GM18907 (cell line): ENCODE measurements at regions not wholly inside any gene's neighbourhood (a gene's known extent, or its start where the extent isn't known, plus 50 kb on each side); places are given as distances from the start of the nearest gene placed in this dataset.

Experiments used
- ATAC-seq: cut with Tn5 transposase; IDR thresholded peaks from one replicate; pipeline ENCODE4 v1.9.1; 2021; ENCODE audit warnings: mild to moderate bottlenecking, moderate library complexity; ENCODE audit not compliant: unreplicated experiment

DNA sequence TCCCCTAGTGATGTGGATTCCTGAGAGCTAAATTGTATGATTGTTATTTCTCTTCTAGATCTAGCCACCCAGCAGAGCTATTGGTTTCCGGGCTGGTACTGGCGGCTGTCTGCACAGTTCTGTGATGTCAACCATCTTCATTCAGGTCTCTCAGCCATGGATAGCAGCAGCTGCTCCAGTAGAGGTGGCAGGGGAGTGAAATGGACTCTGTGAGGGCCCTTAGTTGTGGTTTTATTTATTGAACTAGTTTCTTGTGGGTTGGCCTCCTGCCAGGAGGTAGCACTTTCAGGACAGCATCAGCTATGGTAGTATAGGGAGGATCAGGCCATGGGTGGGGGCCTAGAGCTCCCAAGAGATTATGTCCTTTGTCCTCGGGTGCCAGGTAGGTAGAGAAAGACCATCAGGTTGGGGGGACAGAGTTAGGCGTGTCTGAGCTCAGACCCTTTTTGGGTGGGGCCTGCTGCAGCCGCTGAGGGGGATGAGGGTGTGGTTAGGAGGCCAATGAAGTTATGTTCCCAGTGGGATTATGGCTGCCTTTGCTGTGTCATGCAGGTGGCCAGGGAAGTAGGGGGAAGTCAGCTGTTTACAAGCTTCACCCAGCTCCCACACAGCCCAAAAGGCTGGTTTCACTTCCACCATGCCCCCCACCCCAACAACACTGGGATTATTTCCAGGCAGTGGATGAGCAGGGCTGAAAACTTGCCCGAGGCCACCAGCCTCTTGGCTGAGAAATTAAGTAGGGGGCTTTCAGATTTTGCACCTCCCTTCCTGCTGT is 55.1 kb upstream of the RGS4 start:
- no peak for ATAC-seq

DNA sequence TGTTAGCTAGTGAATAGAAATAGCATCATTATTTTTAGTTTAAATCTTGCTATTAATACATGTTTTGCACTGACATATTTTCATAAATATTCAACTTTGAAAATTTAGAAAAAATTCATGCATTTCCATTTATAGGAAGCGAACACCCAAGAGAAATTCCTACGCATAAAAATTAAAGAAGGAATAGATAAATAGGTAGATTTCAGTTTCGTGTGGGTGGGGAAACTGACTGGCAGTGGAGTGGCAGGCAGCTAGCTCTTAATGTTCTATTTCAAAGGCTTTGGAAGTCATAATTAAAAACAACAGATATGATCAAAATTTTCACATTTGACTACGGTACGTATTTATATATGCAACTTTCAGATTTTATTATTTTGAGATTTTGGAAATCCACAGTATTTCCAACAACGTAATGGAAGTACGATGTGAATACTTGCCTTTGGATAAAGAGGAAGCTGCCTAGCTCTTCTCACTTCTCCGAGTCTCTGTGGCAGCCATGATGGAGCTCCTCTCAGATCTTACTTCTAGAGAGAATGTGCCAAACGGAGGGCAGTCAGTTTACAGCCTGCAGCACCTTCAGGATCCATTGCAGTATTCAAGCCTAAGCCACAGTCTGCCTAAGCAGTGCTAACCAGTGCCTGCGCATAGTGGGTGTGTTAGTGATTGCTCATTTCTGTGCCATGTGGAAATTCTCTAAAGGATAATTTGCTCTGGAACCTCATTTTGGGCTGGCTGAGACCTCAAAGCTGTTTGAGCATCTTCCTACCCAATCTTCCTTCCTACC is 62.9 kb upstream of the RGS4 start:
- no peak for ATAC-seq

DNA sequence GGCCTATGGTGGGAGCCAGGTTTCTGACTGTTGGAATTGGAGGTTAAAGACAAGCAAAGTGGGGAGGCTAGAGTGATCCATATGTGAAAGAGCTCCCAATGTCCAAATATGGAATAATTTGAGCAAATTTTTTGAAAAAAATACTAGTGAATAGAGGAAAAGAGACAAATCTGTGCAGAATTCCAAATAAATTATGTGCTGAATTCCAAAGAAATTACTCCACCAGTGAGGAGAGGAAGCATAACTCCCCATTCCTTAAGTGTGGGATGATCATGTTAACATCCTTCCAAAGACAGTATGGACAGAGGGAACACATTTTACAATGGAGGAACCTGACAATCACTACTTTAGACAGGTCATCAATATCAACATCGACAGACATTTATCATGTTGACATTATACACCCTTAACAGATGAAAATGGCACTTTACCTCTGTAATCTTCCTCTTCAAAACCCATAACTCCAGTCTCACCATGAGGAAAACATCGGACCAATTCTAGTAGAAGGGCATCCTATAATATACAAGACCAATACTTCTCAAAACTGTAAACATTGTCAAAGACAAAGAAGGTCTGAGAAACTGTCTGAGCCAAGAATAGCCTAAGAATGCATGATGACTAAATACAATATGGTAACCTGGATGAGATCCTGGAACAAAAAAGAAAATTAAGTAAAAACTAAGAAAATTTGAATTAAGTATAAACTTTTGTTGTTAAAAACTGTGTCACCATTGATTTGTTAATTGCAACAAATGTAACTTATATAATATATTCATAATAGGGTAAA is 71.5 kb upstream of the RGS4 start:
- no peak for ATAC-seq

DNA sequence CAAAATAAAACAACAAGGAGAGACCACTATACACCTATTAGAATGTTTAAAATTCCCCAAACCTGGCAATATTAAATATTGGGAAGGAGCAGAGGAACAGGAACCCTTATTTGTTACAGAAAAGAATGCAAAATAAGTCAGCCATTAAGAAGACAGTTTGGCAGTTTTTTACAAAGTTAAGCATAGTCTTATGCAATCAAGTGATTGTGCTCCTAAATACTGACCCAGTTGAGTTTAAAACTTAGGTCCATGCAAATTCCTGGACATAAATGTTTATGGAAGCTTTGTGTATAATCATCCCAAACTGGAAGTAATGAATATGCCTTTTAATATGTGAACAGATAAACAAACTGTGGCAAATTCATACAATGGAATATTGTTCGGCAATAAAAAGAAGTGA is 72.9 kb upstream of the RGS4 start:
- ATAC-seq, result no peak

DNA sequence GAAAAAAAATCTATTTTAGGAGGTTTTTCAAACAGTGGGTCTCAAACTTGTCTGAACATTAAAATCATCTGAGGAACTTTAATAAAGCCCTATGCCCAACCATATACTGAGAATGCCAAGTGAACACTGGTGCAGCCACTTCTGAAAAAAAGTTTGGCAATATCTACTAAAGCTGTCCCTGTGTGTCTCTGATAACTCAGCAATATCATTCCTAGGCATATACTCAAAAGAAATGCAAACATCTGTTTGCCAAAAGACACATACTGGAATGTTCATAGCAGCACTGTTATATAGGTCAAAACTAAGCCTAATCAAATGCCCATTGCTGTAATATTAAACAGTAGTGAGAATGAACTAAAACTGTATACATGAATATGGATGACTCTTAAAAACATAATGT is 74.2 kb upstream of the RGS4 start:
- no peak for ATAC-seq

DNA sequence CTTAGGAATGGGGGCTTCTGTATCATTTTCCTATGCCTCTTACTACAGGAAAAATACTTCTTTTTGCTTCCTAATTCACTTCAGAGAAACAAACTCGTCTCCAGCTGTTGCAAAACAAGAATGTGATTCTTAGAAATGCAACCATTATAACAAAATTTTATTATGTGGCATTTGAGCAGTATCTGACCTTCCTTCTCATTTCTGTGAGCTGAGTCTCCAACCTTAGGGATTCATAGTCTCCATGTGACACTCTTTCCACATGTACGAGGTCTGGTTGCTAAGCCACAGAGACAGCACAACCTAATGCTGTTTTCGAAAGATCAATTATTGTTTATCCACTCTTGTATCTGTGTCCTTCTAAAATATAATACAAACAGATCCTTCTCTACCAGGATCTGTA is 75.3 kb upstream of the RGS4 start:
- no peak for ATAC-seq

DNA sequence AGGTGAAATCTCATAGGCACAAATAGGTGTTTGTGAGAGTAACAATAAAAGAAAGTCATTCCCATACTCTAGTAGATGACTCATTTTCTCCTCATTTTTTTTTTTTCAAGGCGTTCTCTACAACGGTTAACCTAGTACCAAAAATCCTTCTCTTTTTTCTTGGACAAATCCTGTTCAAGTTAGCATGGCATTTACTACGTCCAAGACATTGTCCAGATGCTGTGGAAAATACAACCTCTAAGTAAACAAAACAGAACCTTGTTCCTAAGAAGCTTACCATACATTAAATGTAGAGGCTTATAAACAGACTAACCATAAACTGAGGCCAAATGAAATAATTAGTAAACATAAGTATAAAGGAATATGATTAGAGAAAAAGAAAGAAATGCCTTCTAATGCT is 76.2 kb upstream of the RGS4 start:
- ATAC-seq, result no peak

DNA sequence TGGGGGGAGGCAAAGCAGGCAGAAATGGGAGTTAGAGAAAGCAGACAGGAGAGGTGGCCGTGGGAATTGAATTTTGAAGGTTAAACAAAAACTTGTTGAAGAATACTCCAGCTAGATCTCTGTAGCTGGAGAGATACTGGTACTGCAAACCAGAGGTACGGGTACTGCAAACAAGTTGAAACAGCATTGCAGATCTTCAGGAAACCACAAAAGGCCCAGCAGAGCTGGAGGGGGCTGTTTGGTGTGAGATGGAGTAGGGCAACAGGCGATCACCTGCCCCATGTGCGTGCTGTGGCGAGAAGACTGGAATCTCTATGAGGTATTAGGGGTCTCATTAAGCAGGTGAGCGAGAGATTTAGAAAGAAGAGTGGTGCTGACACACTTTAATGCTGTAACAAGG is 77.7 kb upstream of the RGS4 start:
- no peak for ATAC-seq

DNA sequence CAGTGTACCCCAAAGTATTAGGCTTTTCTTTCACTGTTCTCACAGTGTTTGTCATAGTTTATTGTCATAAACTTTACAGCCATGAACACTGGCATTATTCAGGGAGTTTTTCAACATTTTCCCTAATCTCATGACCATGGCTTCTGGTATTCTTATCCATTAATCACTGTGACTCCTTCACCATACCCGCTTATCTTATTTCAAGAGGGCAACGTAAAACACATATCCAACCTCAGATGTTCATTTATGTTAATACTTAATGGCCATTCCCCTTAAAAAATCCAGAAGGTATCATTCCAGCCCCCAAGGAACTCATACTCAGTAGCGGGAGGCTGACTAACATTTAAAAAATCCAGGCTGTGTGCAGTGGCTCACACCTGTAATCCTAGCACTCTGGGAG is 78.5 kb upstream of the RGS4 start:
- ATAC-seq, result no peak

DNA sequence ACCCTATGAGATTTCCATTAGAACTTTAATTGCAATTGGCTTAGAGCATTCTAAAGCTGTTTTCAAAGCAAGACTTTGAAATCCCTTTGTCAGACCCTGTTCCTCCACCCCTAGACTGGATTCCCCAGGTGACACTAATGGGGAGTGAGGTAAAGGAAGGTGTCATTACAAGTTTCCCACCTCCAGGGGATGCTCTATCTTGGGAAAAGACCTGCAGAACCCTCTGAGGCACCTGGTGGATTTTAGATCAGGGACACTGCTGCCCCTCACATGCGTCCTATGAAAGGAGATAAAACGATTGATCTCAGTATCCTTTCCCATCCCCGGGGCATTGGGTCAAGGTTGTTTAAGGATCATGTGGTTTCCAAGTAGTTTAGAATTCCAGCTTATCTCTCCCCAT is 80.3 kb upstream of the RGS4 start:
- no peak for ATAC-seq

DNA sequence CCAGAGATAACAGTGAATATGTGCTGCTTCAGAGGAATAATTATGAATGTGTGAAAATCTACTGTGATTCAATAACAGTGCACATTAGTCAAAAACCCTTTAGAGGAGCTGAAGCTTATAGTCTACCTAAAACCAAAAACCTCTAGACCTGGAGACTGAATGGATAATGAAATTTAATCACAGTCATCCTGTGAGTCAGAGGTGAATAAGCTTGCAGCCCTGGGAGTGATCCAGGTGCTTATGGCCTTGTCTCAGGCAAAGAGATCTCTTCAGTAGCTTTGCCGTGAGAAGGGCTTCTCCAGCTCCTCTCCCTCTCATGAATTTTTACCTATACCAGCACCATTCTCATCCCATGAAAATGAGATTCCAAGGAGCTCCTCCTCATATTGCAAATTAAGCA is 81.3 kb upstream of the RGS4 start:
- no peak for ATAC-seq

DNA sequence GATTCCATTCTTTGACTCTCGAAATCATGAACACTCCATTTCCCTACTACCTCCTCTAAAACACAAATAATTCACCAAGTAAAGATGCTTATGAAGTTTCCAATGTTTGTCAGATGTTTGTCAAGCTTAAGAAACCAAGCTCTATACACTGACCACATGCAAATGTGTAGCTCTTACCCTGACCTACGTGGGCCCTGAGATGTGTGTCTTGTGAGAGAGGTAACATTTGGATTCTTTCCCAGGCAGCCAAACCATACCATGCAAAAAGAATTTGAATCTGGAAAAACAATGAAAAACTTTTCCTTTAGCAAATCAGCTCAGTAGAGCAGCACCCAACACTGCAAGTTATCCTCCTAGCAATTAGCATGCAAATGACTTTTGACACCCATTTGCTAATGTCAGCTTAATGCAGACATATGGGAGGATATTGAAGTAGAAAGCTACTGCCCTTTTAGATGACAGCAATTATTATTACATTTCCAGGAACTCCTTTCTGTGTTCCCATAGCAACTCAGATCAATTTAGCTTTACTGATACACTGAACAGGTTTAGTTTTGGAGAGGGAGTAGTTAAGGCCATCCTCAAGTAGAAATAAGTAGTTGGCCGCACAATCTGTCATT is 83.2 kb upstream of the RGS4 start:
- ATAC-seq, result no peak

DNA sequence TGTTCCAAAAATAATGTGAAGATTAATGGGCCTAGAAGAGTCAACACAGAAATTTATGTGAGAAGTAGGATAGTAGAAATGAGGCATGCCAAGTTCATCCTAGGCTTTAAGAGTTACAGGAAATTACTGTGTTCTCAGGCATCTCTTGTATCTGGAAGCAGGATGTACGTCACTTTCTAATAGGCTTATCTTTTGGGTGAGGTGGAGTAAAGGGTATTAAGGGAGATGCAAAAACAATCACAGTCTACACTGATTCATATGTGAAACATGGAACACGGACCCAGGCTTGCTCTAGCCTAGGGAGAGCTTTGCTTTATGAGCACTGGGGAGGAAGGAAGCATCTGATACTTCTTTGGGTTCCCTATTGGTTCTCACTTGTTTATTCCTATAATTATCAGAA is 84.5 kb upstream of the RGS4 start:
- ATAC-seq, result no peak

DNA sequence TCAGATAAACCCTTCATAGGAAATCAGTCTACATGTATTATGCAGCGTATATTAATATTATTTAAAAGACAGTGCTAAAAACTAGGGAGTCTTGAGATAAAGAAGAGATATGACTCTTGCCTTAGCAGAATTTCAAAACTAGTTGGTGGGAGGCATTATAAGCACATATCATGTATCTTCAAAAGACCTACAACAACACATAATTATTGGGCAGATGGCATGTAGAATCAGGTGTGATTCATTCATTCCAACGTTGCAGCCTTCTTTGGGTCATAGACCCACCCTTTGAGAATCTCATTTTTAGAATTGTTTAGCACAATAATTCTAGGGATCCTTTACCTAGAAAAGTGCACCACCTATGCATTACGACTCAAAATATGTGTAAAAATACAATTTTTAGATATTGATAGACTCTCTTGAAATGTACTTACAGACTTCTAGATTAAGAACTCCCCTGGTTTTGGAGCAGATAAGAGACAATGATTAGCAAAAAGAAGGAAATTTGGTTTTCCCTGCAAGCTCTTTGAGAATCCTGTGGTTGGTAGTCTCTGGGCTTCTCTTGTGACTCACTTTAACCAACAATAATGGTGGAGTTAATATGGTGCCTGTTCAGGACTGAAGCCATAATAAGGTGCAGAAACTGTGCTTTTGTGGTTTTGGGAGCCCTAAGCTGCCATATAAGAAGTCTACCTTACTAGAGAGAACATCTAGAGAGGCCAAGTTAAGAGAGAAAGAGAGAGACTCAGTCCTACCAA is 85.3 kb upstream of the RGS4 start:
- ATAC-seq, result no peak

DNA sequence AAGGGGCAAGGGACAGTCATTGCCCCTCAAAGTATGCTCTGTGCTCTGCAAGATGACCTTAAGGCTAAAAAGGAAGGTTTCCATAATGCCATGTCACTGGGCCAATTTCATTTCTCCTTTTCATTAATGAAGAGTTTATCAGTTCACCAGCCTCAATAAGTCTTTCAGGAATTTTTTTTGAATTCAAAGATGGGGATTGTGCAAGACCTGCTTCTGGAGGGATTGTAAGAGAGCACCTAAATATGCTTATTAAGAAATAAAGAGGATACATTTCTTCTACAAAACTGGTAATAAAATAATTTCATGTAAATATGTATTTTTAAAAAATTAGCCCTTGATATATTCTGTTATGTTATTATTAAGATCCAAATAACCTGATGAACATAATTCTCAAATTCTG is 86.8 kb upstream of the RGS4 start:
- ATAC-seq, result no peak

DNA sequence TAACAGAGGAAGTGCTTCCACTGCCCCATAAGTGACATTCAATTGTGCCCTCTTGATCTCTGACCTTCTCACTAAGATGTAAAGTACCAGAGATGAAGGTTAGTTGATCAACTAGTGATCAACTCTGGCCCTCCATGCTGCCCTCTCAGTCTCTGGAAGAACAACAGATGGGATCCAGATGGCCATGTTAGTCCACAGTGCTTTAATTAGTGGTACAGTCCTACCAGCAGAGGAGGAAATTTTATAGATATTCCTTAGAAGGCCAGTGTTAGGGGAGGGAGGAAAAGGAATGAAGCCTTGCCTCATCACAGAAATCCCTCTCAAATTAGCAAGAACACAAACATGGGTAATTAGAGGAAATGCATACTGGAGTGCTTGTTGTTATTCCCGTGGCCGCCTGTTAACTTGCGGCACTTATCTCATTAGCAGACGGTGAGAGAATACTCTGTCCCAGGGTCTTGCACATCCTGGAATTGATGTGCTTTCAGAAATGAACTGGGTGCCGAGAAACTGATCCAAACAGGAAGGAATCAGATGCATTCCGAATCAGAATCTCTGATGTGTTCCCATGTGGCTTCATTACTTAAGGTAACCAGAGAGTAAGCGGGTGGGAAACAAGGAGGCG is 91.1 kb upstream of the RGS4 start:
- no peak for ATAC-seq

DNA sequence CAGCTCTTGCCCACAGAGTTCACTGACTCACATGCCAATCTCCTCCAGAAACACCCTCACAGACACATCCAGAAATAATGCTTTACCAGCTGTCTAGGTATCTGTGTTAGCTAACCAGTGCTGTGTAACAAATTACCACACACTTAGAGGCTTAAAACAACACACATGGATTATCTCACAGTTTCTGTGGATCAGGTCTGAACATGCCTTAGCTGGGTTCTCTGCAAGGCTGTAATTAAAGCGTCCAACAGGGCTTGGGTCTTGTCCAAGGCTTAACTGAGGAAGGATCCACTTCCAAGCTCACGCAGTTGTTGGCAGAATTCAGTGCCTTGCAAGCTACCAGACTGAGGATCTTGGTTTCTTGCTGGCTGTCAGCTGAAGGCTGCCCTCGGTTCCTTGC is 92.5 kb upstream of the RGS4 start:
- no peak for ATAC-seq

DNA sequence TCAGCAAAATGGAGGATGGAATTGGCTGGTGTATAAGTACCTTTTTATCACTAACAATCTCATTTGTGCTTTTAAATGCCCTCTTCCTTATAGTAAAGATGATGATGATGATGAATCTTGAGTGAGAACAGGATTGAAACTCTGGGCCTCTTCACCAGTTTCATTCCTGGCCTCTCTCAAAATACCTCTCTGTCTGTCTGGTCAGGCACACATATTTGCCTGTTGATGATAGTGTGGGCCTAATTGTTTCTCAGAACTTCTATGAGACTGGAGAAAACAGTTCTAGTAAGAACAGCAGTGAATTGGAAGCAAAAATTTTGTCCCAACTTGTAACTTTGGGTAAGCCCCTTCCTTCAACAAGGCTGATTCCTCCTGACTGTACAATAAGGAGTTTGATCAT is 94.4 kb upstream of the RGS4 start:
- no peak for ATAC-seq

DNA sequence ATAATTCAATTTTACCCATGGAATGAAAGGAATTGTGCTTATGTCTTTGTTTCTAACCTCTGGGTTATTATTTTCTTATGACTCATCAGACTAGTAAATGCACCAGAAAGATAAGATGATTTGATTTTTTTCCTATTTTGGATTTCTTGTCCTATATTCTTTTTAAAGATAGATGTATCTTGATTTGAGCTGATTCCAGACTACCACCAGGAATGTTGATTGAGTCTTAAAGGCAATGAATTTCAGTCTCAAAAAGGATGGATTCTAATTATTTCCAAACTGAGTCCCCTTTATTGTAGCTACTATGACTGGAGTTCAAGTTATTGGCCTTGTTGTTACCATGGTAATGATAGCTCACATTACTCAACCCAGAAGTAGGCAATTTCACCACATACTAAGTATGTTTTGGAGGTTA is 95.8 kb upstream of the RGS4 start:
- ATAC-seq, result no peak

DNA sequence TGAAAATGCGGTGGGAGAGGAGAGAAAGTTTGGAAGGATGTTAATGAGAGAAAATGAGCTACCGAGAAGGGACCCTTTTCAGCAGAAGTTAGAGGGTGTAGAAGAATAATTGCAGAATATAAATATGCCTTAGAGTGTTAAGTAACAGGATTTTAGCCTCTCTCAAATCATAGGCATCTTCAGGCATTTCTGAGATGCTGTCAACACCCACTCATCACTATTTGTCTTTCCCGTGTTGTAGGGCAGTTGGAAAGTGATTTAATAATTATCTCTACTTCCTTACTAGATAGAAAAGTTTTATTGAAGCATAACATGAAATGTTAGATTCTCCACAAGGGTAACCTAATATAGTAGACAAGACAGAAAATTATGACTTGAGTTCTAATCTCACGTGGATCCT is 96.4 kb upstream of the RGS4 start:
- no peak for ATAC-seq
